GM21360 (cell line): ENCODE measurements at regions not wholly inside any gene's neighbourhood (a gene's known extent, or its start where the extent isn't known, plus 50 kb on each side); places are given as distances from the start of the nearest gene placed in this dataset.
"Not testable (repeated sequence)": the region's sequence is repeated elsewhere in the genome, so short reads cannot be mapped to it uniquely, and the experiment has no call there.

Source experiments
- ATAC-seq: cut with Tn5 transposase; IDR thresholded peaks from one replicate; pipeline ENCODE4 v1.9.1; 2021; ENCODE audit warnings: mild to moderate bottlenecking, moderate library complexity; ENCODE audit not compliant: unreplicated experiment

- not testable (repeated sequence) for ATAC-seq
Observed at GRCh38 chr1:66424530-66424929, 109.4 kb upstream of the SGIP1 start.

- no peak for ATAC-seq
Observed at GRCh38 chr1:66426239-66426853, 107.6 kb upstream of the SGIP1 start.

GRCh38 chr1:66430815-66431214 lies 103.1 kb upstream of the SGIP1 start:
- ATAC-seq: not testable (repeated sequence)

- ATAC-seq: no peak
Observed at GRCh38 chr1:66431999-66432398, 102.0 kb upstream of the SGIP1 start.

- no peak for ATAC-seq
Observed at GRCh38 chr1:66433611-66434010, 100.3 kb upstream of the SGIP1 start.

GRCh38 chr1:66434096-66434495 lies 99.9 kb upstream of the SGIP1 start:
- ATAC-seq: no peak

- no peak for ATAC-seq
Observed at GRCh38 chr1:66435541-66435940, 98.4 kb upstream of the SGIP1 start.

GRCh38 chr1:66436378-66437135 lies 97.4 kb upstream of the SGIP1 start:
- ATAC-seq: peak; percentile 76

- no peak for ATAC-seq
Observed at GRCh38 chr1:66437136-66437401, 96.9 kb upstream of the SGIP1 start.

GRCh38 chr1:66438062-66438461 lies 95.9 kb upstream of the SGIP1 start:
- ATAC-seq: no peak

GRCh38 chr1:66438501-66438900 lies 95.5 kb upstream of the SGIP1 start:
- no peak for ATAC-seq

GRCh38 chr1:66439031-66439740 lies 94.8 kb upstream of the SGIP1 start:
- ATAC-seq: peak; percentile 55

- ATAC-seq: no peak
Observed at GRCh38 chr1:66443793-66444192, 90.2 kb upstream of the SGIP1 start.

GRCh38 chr1:66444438-66445265 lies 89.3 kb upstream of the SGIP1 start:
- ATAC-seq: no peak

GRCh38 chr1:66445492-66446181 lies 88.3 kb upstream of the SGIP1 start:
- peak; percentile 82 for ATAC-seq

- ATAC-seq: peak; percentile 56
Observed at GRCh38 chr1:66446261-66447001, 87.5 kb upstream of the SGIP1 start.

- ATAC-seq: no peak
Observed at GRCh38 chr1:66450043-66450514, 83.9 kb upstream of the SGIP1 start.

- no peak for ATAC-seq
Observed at GRCh38 chr1:66450847-66451246, 83.1 kb upstream of the SGIP1 start.

GRCh38 chr1:66452162-66452561 lies 81.8 kb upstream of the SGIP1 start:
- ATAC-seq: no peak

GRCh38 chr1:66452982-66453381 lies 81.0 kb upstream of the SGIP1 start:
- ATAC-seq: no peak
